GM19468 (cell line): ENCODE measurements at regions not wholly inside any gene's neighbourhood (a gene's known extent, or its start where the extent isn't known, plus 50 kb on each side); places are given as distances from the start of the nearest gene placed in this dataset.

Source experiments
- ATAC-seq: cut with Tn5 transposase; IDR thresholded peaks from one replicate; pipeline ENCODE4 v1.9.1; 2021; ENCODE audit warnings: mild to moderate bottlenecking, moderate library complexity, moderate number of reproducible peaks; ENCODE audit not compliant: unreplicated experiment; ENCODE audit errors: extremely low read depth

GRCh38 chr6:139856562-139856961 is 482.1 kb upstream of the CITED2 start:
- no peak for ATAC-seq

DNA sequence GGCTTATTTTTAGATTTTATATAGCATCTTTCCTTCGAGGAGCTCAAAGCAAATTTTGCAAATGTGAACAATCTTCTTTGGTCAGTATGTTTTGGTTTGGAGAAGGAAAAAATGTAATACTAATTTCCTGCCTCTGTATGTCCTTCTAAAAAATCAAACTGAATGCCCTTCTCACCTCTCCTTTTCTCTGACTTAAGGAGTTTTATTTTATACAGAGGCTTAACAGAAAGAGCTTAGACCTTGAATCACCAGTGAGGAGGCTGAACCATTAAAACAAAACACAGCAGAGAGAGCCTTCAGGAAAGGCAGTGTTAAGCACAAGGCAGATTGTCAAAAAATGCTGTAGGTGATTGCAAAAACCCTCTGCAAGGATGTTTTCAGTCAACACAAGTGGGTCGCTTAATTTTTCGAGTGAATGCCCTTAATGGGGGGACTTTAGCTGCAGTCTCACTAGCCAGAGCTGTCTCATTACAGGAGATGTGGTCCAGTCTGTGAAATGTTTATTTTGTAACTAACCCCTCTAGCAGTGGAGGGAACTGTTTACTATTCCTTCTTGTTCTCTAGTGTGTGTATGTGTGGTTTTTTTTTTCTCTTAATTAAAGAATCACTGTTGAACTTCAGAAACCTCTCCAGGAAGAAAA is 481.3 kb upstream of the CITED2 start:
- ATAC-seq = no peak

GRCh38 chr6:139853302-139853992 is 479.0 kb upstream of the CITED2 start:
- no peak for ATAC-seq

- ATAC-seq = no peak
Measured at GRCh38 chr6:139852488-139853140, 478.2 kb upstream of the CITED2 start.

GRCh38 chr6:139852067-139852466 is 477.6 kb upstream of the CITED2 start:
- ATAC-seq = no peak

DNA sequence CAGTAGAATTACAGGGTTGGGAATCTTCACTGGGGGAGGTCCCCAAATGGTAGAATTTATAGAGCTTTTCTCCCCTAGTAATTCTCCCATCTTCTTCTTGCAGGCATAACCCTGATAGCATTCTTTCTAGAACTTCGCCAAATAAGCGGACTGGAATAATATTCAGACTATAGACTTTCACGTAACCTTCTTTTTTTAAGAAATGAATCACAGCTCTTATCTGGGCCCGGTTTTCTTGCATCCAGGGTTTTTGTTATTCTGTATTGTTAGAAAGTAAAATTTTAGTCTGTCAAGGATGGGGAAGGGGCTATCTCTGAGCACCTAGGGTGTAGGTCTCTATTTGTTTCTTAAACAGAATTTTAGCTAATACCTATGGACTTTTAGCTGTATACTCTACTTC is 476.8 kb upstream of the CITED2 start:
- no peak for ATAC-seq

DNA sequence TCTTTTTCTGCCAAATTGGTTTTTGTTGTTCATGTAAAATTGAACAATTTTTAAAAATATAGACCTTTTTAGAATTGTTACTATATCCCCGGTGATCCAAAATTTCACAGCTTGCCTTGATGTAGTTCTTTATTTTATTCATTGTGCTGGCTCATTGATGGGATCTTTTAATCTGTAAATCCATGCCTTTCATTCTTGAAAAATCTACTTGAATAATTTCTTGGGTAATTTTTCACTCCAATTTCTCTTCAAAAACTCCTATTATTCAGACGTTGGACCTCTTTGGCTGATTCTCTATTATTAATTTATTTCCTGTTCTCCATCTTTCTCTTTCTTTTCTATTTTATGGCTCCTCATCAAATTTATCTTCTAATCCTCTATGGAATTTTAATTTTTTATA is 476.1 kb upstream of the CITED2 start:
- ATAC-seq = no peak

DNA sequence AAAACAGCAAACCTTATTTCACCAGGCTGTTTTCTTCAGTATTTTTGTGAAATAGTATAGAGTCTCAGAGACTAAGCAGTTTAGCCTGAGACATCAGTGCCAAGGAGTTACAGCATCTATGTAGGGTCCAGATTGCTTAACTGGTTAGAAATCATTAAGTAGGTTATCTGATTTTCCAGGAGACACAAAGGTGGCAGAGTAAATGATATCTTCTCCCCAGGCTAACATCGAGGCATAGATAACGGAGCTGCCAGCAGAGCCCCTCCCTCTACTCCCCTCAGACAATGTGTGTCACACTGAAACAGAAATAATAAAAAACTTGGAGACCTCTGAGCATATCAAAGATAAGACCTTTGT is 473.0 kb upstream of the CITED2 start:
- ATAC-seq = no peak

GRCh38 chr6:139846538-139847456 is 472.3 kb upstream of the CITED2 start:
- ATAC-seq = peak; percentile 43

DNA sequence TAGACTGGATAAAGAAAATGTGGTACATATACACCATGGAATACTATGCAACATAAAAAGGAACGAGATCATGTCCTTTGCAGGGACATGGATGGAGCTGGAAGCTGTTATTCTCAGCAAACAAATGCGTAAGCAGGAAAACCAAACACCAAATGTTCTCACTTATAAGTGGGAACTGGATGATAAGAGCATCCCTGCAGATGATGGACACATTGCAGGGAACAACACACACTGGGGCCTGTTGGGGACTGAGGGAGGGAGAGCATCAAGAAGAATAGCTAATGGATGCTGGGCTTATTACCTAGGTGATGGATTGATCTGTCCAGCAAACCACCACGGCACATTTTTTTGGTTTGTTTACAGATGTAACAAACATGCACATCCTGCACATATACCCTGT is 470.5 kb upstream of the CITED2 start:
- ATAC-seq = no peak

DNA sequence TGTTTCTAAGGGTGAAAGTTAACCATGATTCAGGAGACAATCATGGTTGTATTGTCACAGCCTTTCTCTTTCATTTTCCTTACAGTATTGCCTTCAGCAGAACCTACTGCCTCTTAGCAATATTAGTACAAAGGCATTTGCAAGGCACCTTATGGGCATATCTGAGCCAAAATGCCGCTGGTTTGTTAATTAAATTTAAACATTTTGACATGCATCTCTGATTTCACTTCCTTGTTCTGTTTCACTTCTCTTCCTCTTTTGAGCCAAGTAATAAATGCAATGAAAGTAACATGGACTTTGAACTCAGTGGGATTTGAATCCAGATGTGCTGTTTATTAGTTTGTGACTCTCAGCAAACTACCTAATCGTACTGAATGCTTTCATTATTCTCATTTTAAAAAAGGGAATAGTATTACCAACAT is 467.4 kb upstream of the CITED2 start:
- peak; percentile 87 for ATAC-seq

- no peak for ATAC-seq
Measured at GRCh38 chr6:139839506-139840156, 465.2 kb upstream of the CITED2 start.

GRCh38 chr6:139834232-139834631 is 459.8 kb upstream of the CITED2 start:
- no peak for ATAC-seq

- no peak for ATAC-seq
Measured at GRCh38 chr6:139833592-139833991, 459.1 kb upstream of the CITED2 start.

DNA sequence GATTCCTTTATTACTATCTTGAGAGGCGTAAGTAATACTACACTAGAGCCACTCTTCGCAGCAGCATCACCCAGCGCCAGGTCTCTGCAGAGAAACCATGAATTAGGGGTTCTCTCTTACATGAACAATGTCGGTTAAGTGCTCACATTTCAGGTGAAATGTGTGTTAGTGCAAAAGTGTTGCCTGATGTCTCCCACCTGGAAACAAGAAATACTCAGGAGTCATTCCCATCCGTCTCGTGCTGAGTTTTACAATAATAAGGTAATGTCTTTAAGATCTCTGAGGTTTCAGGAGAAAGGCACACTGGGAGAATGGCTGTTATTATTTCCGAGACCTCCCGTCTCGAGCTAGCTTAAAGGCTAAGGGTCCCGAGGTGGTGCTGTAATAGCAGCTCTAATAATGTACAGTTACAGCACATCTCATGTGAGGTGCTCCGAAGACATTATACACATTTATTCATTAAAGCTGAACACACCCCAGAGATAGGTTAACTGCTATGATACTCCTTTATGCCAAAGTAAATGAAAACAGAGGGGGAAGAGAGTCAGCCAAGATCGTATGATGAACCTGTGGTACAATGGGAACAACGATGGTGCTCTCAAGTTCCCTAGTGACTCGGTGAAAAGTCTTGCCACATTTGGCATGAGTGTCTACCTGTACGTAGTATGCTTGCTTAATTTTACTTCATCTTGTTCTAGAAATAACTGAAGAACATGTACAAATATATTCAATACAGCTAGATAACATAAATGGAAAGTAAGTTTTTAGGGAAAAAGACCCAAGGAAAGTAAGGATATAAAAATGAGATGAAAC is 458.3 kb upstream of the CITED2 start:
- no peak for ATAC-seq

GRCh38 chr6:139829576-139829975 is 455.1 kb upstream of the CITED2 start:
- ATAC-seq = no peak

GRCh38 chr6:139828751-139829519 is 454.5 kb upstream of the CITED2 start:
- ATAC-seq = no peak

DNA sequence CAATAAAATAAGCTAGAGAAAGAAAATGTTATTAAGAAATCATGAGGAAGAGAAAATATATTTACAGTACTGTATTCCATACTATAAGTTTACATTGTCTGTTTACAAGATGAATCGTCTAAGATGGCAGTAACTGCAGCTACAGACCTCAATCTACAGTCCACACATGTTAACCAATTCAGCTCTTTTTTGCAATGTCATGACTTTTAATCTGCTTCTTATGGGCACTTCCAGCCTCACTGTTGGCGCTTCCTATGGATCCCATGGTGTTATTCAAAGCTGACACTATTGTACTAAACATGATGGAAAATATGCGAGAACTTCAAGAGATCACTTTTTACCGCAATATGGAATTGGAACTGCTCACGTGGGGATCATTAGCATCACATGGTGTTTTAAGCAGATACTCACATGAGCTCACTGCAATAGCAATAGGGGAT is 451.5 kb upstream of the CITED2 start:
- no peak for ATAC-seq
